ENCODE measurements at regions not wholly inside any gene's neighbourhood (a gene's known extent, or its start where the extent isn't known, plus 50 kb on each side); places are given as distances from the start of the nearest gene placed in this dataset.

GRCh38 chr5:58246461-58246944 is 213.4 kb downstream of the PLK2 start:
- no peak for ATAC-seq

DNA sequence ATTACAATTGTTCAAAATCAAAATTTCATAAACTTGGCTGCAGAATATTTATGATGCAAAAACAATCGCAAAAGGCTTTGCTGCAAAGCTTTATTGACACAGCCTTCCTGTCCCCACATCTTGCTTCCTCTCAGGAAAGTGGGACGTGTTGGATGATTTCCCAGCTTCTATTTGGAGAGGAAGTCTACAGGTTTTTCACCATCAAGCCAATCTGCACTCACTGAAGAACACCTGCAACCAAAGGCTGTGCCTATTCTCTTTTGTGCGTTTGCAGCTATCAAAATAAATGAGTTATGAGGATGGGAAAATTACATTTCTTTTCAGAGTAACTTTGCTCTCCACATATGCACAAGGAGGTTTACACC is 214.4 kb downstream of the PLK2 start:
- ATAC-seq, result no peak

- ATAC-seq, result no peak
Measured at GRCh38 chr5:58244819-58245475, 214.9 kb downstream of the PLK2 start.

DNA sequence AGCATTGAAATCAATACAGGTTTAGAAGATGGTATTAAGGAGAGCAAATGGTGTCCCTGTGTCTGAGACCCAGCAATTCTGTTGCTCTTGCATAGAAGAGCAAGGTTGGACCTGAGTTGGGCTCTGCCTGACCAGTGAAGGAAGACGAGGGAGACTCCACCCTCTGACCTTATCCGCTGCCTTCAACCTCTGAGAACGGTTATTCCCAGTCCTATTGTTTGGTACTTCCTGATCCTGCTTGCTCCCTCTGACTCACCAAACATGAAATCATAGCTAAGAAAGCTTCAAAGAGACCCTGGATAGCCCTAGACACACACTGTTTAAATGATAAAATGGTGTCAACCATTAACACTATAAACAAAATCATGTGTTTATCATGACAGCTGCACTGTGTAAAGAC is 218.5 kb downstream of the PLK2 start:
- no peak for ATAC-seq

GRCh38 chr5:58240322-58240721 is 219.6 kb downstream of the PLK2 start:
- no peak for ATAC-seq

DNA sequence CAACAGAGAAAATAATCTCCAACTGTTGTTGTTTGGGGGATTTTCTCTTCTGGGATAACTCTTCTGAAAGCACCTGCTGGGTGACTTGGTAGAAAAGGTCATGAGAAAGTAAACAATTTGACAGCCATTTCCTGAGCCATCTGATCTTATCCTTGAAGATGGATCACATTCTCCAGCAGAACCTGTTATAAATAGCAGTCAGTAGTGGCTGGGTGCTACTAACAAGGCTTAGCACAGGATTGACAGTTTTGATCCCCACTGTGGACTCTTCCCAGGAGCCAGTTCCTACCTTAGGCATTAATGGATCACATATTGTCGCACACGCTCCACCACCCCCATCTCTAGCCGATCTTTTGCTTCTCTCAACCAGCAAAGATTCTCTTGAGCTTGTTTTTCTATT is 220.2 kb downstream of the PLK2 start:
- no peak for ATAC-seq

DNA sequence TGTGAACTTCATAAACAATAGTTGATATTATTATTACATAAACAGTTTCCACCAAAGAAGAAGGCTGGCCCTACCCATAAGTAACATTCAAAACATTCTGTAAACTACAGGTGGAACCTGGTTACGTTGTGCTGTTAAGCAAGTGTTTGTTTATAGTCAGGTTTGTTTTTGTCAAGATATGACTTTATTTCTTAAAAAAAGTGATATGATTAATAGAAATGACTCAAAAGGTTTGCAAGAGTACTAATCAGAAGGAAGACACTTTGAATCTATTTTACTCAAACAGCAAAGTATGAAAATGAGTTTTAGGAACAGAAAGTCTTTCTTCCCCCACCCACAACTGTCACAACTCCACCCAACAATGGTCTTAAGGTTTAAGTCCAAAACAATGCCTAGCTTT is 220.8 kb downstream of the PLK2 start:
- ATAC-seq, result no peak

DNA sequence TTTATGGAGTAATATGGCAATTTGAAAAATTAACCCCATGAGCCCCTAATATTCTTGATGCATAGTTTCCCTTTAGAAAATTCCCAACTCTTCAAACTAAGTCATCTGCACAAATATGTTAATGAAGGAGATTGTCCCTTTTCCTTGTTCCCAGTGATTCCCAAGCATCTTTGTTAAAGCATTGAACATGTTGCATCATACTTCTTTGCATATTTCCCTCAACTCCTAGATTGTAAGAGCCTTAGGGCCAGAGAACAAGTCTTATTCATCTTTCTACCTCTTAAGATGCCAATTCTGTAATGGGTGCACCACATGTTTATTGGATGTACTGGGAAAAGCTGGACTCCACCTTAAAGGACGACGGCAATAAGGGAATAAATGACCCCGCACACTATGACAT is 223.4 kb downstream of the PLK2 start:
- ATAC-seq, result no peak

DNA sequence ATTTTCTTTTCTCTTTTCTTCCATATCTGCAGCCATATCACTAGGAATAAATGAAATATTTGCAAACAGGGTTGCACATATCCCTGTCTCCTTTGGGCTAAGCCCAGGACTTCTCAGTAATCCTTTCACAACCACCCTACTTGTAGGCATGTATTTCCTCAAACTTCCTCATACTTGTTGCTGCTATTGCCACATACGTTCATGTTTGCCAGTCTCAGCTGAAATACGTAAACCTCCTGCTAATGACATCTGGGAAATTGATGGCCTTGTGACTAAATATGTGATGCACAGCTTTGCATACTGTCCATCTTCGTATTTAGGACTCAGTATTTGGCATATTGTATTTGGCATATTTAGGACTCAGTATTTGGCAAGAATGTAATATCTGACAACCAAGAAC is 224.6 kb downstream of the PLK2 start:
- ATAC-seq, result no peak

DNA sequence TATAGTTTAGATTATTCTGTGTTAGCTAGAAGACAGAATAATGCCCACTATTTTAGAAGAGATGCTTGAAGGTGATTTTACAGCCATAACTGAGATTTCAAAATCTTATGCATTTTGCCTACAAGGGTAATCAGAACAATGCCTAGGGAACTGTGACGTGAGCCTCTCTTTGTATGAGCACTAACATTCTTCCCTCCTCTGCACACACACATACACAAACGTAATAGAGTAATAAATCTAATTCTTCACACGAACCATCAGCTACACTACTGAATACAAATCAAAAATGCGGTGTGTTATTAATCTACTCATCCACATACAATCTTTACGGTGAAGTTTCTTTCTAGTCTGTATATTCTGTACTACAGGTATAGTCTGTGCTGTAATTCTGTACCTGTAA is 227.8 kb downstream of the PLK2 start:
- no peak for ATAC-seq

GRCh38 chr5:58231041-58231440 is 228.8 kb downstream of the PLK2 start:
- ATAC-seq, result no peak

- ATAC-seq, result no peak
Measured at GRCh38 chr5:58228896-58229295, 231.0 kb downstream of the PLK2 start.

DNA sequence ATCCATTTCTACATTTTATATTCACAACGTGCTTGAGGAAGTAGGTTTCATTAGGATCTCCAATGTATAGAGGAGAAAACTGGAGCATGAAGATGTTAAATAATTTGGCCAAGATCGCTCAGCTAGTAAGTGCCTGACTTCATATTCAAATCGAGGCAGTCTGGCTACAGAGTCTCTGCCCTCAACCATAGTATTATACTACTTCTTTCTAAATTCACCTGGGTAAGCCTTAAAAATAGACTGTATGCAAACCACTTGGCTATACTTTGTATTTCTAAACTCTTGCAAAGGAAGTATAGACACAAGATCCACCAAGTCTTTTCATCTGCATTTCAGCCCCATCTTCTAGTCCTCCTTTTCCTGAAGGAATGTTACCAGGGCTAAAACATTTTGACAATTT is 232.0 kb downstream of the PLK2 start:
- ATAC-seq, result no peak

GRCh38 chr5:58224661-58225060 is 235.2 kb downstream of the PLK2 start:
- ATAC-seq, result no peak

GRCh38 chr5:58224221-58224620 is 235.7 kb downstream of the PLK2 start:
- ATAC-seq, result no peak

DNA sequence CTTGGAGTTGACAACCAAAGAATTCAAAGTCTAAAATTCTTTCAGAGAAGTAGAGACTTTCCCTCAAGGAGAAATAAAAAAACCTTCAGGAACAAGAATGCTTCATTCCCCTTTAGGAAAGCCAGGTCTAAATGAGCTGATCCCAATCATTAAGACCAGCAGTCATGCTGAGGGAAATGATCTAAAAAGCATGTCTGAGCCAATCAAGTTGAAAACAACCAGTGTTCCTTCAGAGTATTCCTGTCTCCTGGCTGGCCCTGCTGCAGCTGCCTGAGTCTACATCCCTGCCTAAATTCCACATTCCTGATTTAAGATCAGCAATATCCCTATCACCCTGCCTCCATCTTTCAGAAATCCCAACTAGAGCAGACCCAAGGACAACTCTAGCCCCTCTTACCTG is 244.5 kb downstream of the PLK2 start:
- no peak for ATAC-seq

GRCh38 chr5:58211441-58211840 is 248.4 kb downstream of the PLK2 start:
- no peak for ATAC-seq

DNA sequence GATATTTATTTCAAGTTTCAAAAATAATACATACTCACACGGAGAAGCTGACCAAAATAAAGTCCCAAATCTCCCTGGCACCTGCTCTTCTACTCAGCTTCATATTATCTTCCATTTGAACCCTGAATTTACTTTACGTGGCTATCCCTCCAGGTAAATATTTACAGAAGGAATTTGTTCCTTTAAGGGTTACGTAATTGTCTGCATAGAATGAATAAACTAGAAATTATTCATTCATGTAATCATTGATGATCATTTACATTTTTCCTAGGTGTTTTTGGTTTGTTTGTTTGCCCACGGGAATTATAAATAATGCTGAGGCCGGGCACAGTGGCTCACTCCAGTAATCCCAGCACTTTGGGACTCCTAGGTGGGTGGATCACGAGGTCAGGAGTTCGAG is 251.2 kb downstream of the PLK2 start:
- no peak for ATAC-seq

GRCh38 chr5:58207076-58207475 is 252.8 kb downstream of the PLK2 start:
- ATAC-seq, result no peak

DNA sequence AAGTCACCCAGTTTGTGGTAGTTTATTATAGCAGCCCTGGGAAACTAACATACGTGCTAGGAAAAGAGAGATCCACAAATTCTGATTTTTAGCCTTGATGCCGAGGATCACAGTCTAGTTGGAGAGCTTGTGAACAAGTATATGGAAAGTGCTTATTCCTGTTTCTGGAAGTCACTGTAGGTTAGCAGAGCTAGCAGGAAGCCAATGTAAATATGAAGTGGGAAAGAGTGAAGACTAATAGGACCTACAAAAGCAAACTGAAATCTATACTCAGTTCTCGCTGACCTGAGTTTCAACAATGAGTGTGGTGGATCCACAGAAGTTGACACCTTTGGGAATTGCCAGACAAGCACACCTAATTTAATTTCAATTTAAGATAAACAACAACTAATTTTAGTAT is 254.9 kb downstream of the PLK2 start:
- ATAC-seq, result no peak

DNA sequence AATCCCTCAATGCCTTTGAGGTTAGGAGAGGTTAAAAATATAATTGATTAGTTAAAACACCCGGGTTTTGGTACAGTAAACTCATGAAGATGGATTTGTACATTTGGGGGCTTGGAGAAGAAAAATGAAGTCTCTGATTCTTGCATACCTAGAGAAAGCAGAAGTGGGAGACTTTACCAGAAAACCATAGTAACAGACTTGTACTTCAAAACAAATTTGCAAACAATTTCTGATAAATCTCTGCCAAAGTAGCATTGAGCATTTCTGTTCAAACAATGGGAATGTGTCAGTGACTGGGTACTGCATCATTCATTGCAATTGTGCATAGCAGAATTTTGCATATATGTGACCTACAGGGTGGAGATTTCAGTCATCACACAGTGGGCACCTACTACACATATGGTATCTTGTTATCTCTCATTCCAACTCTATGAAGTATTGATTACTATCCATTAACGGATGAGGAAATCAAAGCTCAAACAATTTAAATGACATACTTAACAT is 256.9 kb downstream of the PLK2 start:
- ATAC-seq, result no peak

DNA sequence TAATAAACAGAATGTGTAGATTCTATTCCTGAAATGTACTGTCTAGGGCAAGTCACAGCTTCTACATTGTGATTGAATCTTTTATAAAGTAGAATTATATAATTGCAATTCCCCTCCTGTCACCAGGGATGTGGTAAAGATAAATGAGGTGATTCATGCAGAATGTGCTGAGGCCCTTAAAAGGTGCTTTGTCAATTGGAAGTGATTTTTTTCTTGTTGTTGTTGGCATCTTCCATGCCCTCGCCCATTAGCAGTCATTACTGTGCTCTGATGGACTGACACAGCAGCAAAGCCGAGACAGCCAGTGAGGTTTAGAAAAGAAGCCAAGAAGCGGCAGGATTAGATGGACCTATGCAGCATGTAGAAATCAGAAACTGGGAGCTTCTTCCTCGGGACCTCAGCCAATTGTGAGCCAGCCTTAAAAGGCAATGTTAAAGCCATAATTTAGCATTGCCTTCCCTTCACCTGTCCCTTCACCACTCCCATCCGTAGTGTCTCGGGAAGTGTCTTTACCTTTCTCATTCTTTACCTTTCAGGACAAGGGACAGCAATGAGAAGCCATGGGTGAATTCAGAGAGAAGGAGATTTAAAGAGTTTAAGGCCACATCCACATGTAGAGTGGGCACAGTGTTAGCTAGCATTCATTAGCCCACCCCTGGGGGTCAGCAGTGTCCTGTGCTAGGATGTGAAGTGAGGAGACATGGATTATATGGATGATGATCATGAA is 257.8 kb downstream of the PLK2 start:
- ATAC-seq, result no peak

DNA sequence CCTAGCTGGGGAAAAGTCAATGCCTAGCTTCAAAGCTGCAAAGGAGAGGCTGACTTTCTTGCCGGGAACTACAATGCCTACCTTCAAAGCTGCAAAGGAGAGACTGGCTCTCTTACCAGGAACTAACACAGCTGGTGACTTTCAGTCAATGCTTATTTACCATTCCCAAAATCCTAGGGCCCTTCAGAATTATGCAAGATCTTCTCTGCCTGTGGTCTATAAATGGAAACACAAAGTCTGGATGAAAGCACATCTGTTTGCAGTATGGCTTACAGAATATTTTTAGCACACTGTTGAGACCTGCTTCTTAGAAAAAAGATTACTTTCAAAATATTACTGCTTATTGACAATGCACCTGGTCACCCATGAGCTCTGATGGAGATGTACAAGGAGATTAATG is 259.4 kb downstream of the PLK2 start:
- no peak for ATAC-seq

GRCh38 chr5:58199087-58199486 is 260.8 kb downstream of the PLK2 start:
- ATAC-seq, result no peak

- no peak for ATAC-seq
Measured at GRCh38 chr5:58198330-58198729, 261.6 kb downstream of the PLK2 start.
